ENCODE measurements at regions not wholly inside any gene's neighbourhood (a gene's known extent, or its start where the extent isn't known, plus 50 kb on each side); places are given as distances from the start of the nearest gene placed in this dataset.
"Not testable (repeated sequence)": the region's sequence is repeated elsewhere in the genome, so short reads cannot be mapped to it uniquely, and the experiment has no call there.

- DNase-seq (ENCODE audit: low read depth in 2 of 2) = no peak
These were observed 148.3 kb upstream of the ARHGEF26 start for GRCh38 chr3:153972862-153973261.

GRCh38 chr3:153973722-153974265, 147.4 kb upstream of the ARHGEF26 start:
- no peak for DNase-seq (ENCODE audit: low read depth in 2 of 2)

GRCh38 chr3:153974614-153975013, 146.6 kb upstream of the ARHGEF26 start:
- no peak for DNase-seq (ENCODE audit: low read depth in 2 of 2)

- no peak for DNase-seq (ENCODE audit: low read depth in 2 of 2)
These were observed 144.2 kb upstream of the ARHGEF26 start for GRCh38 chr3:153976891-153977554.

GRCh38 chr3:153978006-153978405, 143.2 kb upstream of the ARHGEF26 start:
- no peak for DNase-seq (ENCODE audit: low read depth in 2 of 2)

GRCh38 chr3:153979418-153980251, 141.6 kb upstream of the ARHGEF26 start:
- DNase-seq (ENCODE audit: low read depth in 2 of 2) = no peak

GRCh38 chr3:153980252-153980590, 141.0 kb upstream of the ARHGEF26 start:
- no peak for DNase-seq (ENCODE audit: low read depth in 2 of 2)

- not testable (repeated sequence) for DNase-seq (ENCODE audit: low read depth in 2 of 2)
These were observed 123.8 kb upstream of the ARHGEF26 start for GRCh38 chr3:153997364-153997763.

- DNase-seq (ENCODE audit: low read depth in 2 of 2) = no peak
These were observed 117.5 kb upstream of the ARHGEF26 start for GRCh38 chr3:154003649-154004048.

- DNase-seq (ENCODE audit: low read depth in 2 of 2) = no peak
These were observed 110.2 kb upstream of the ARHGEF26 start for GRCh38 chr3:154011036-154011435.

- no peak for DNase-seq (ENCODE audit: low read depth in 2 of 2)
These were observed 107.5 kb upstream of the ARHGEF26 start for GRCh38 chr3:154013736-154014135.

GRCh38 chr3:154015307-154015706, 105.9 kb upstream of the ARHGEF26 start:
- DNase-seq (ENCODE audit: low read depth in 2 of 2) = no peak

GRCh38 chr3:154018100-154018696, 103.0 kb upstream of the ARHGEF26 start:
- no peak for DNase-seq (ENCODE audit: low read depth in 2 of 2)

- DNase-seq (ENCODE audit: low read depth in 2 of 2) = no peak
These were observed 98.6 kb upstream of the ARHGEF26 start for GRCh38 chr3:154022606-154023005.

- no peak for DNase-seq (ENCODE audit: low read depth in 2 of 2)
These were observed 98.0 kb upstream of the ARHGEF26 start for GRCh38 chr3:154023148-154023547.

GRCh38 chr3:154025007-154025406, 96.2 kb upstream of the ARHGEF26 start:
- no peak for DNase-seq (ENCODE audit: low read depth in 2 of 2)

GRCh38 chr3:154029926-154030325, 91.3 kb upstream of the ARHGEF26 start:
- no peak for DNase-seq (ENCODE audit: low read depth in 2 of 2)

- no peak for DNase-seq (ENCODE audit: low read depth in 2 of 2)
These were observed 86.3 kb upstream of the ARHGEF26 start for GRCh38 chr3:154034797-154035330.

GRCh38 chr3:154040283-154040682, 80.9 kb upstream of the ARHGEF26 start:
- DNase-seq (ENCODE audit: low read depth in 2 of 2) = no peak

GRCh38 chr3:154044671-154045070, 76.5 kb upstream of the ARHGEF26 start:
- DNase-seq (ENCODE audit: low read depth in 2 of 2) = no peak

- no peak for DNase-seq (ENCODE audit: low read depth in 2 of 2)
These were observed 71.0 kb upstream of the ARHGEF26 start for GRCh38 chr3:154050216-154050615.

GRCh38 chr3:154050766-154051165, 70.4 kb upstream of the ARHGEF26 start:
- no peak for DNase-seq (ENCODE audit: low read depth in 2 of 2)

Data from stimulated activated CD8-positive, alpha-beta memory T cell treated with anti-CD3 and anti-CD28 coated beads, Interleukin-7, amount 100 ng/mL, for 1 hour (primary cell).